Neural progenitor cell (in vitro differentiated cells): ENCODE measurements at regions not wholly inside any gene's neighbourhood (a gene's known extent, or its start where the extent isn't known, plus 50 kb on each side); places are given as distances from the start of the nearest gene placed in this dataset.

Experiments used
- DNase-seq: peaks from one replicate; pipeline ENCODE4 v3.0.0-alpha.2; 2016; ENCODE audit warnings: low spot score
- H2AFZ ChIP-seq: fragments of 200-600 bp; sonication (generic); replicated peaks from 2 replicates; pipeline ENCODE4 v1.6.1; 2016; ENCODE audit warnings: antibody characterized with exemption
- H3F3A ChIP-seq: fragments of 200-600 bp; sonication (generic); 2 replicates; pipeline ENCODE4 v1.6.1; 2016; ENCODE audit warnings: antibody characterized with exemption, low read depth
- H3K27ac ChIP-seq: fragments of 200-600 bp; sonication (generic); 2 replicates; pipeline ENCODE4 v1.5.1; 2016; ENCODE audit warnings: mild to moderate bottlenecking
- H3K27me3 ChIP-seq: fragments of 200-600 bp; sonication (generic); 2 replicates; pipeline ENCODE4 v1.6.1; 2016; ENCODE audit warnings: mild to moderate bottlenecking, moderate library complexity
- H3K36me3 ChIP-seq: fragments of 200-600 bp; sonication (generic); 2 replicates; pipeline ENCODE4 v1.5.1; 2016
- H3K4me1 ChIP-seq: fragments of 200-600 bp; sonication (generic); 2 replicates; pipeline ENCODE4 v1.6.1; 2016; ENCODE audit warnings: mixed run types
- H3K4me2 ChIP-seq: fragments of 200-600 bp; sonication (generic); 2 replicates; pipeline ENCODE4 v1.6.1; 2016
- H3K4me3 ChIP-seq: fragments of 200-600 bp; sonication (generic); 2 replicates; pipeline ENCODE4 v1.5.1; 2016
- H3K79me2 ChIP-seq: fragments of 200-600 bp; sonication (generic); 2 replicates; pipeline ENCODE4 v1.6.1; 2016; ENCODE audit warnings: low read depth
- H3K9ac ChIP-seq: fragments of 200-600 bp; sonication (generic); 2 replicates; pipeline ENCODE4 v1.6.1; 2016
- H3K9me3 ChIP-seq: fragments of 200-600 bp; sonication (generic); 2 replicates; pipeline ENCODE4 v1.5.1; 2016; ENCODE audit warnings: low read depth
- H4K20me1 ChIP-seq: fragments of 200-600 bp; sonication (generic); 2 replicates; pipeline ENCODE4 v1.6.1; 2016; ENCODE audit warnings: low read depth
- H3K27ac Mint-ChIP-seq: 3 replicates; pipeline ENCODE4 v1.8.0; 2021; ENCODE audit warnings: mixed read lengths
- H3K27me3 Mint-ChIP-seq: 2 replicates; pipeline ENCODE4 v1.8.0; 2022; ENCODE audit warnings: low read depth, mild to moderate bottlenecking, inconsistent platforms, moderate library complexity, mixed read lengths; ENCODE audit not compliant: insufficient read depth
- H3K36me3 Mint-ChIP-seq: 3 replicates; pipeline ENCODE4 v1.8.0; 2021; ENCODE audit warnings: mixed read lengths
- H3K4me1 Mint-ChIP-seq: 3 replicates; pipeline ENCODE4 v1.8.0; 2021; ENCODE audit warnings: mixed read lengths
- H3K4me3 Mint-ChIP-seq: 3 replicates; pipeline ENCODE4 v1.8.0; 2021; ENCODE audit warnings: mild to moderate bottlenecking, moderate library complexity, mixed read lengths
- H3K9me3 Mint-ChIP-seq: 3 replicates; pipeline ENCODE4 v1.8.0; 2020; ENCODE audit warnings: mixed read lengths
- CTCF ChIP-seq: fragments of 200-600 bp; sonication (generic); IDR thresholded peaks from 2 replicates; pipeline ENCODE4 v1.5.1; 2017; ENCODE audit warnings: antibody characterized with exemption, mild to moderate bottlenecking
- EZH2 ChIP-seq: fragments of 200-600 bp; sonication (generic); IDR thresholded peaks from 2 replicates; pipeline ENCODE4 v1.6.1; 2017; ENCODE audit warnings: antibody characterized with exemption, mild to moderate bottlenecking, moderate library complexity
- EZH2phosphoT487 ChIP-seq: fragments of 200-600 bp; sonication (generic); IDR thresholded peaks from 2 replicates; pipeline ENCODE4 v1.6.1; 2017; ENCODE audit warnings: antibody characterized with exemption

GRCh38 chr12:4112734-4113325 lies 160.7 kb upstream of the CCND2 start:
- Histone ChIP-seq H2AFZ (no peak overlapping the region), H3K9me3 (no peaks in the 10 kb centered on the region), H3K79me2 (no peaks in the 10 kb centered on the region), H3K27ac (no peak overlapping the region), H3K4me1 (peaks cover 6% of the 10 kb centered on the region), H3K27me3 (peaks cover 10% of the 10 kb centered on the region), H3K4me2 (no peak overlapping the region), H4K20me1 (no peaks in the 10 kb centered on the region), H3F3A (peaks cover 5% of the 10 kb centered on the region), H3K36me3 (no peaks in the 10 kb centered on the region), H3K9ac (no peak overlapping the region), H3K4me3 (no peak overlapping the region)
- H3K4me1 Mint-ChIP-seq, result peaks cover 12% of the 10 kb centered on the region
- peaks cover 5% of the 10 kb centered on the region for H3K27me3 Mint-ChIP-seq
- H3K27ac Mint-ChIP-seq, result no peak overlapping the region
- peaks cover 3% of the 10 kb centered on the region for H3K9me3 Mint-ChIP-seq
- no peak overlapping the region for H3K4me3 Mint-ChIP-seq
- no peak for DNase-seq
- no peaks in the 10 kb centered on the region for H3K36me3 Mint-ChIP-seq
- no peak for TF ChIP-seq EZH2
- TF ChIP-seq EZH2phosphoT487, result no peak
- TF ChIP-seq CTCF, result no peak

- H3K27ac Mint-ChIP-seq, result no peak overlapping the region
- no peak overlapping the region for H3K4me2 ChIP-seq
Observed at GRCh38 chr12:4112290-4112689, 161.3 kb upstream of the CCND2 start.

GRCh38 chr12:4111010-4111409 lies 162.6 kb upstream of the CCND2 start:
- Histone ChIP-seq H3K27ac (no peak overlapping the region), H3K36me3 (no peaks in the 10 kb centered on the region), H4K20me1 (no peaks in the 10 kb centered on the region), H3K79me2 (no peaks in the 10 kb centered on the region), H3K9me3 (no peaks in the 10 kb centered on the region), H3K4me3 (no peak overlapping the region), H3K4me1 (no peaks in the 10 kb centered on the region), H3K27me3 (peaks cover 6% of the 10 kb centered on the region), H3K4me2 (no peak overlapping the region), H3F3A (peaks cover 1% of the 10 kb centered on the region), H3K9ac (no peak overlapping the region), H2AFZ (no peak overlapping the region)
- Mint-ChIP-seq H3K27me3 (peaks cover 7% of the 10 kb centered on the region), H3K9me3 (peaks cover 3% of the 10 kb centered on the region), H3K4me1 (peaks cover 6% of the 10 kb centered on the region), H3K36me3 (peaks cover 4% of the 10 kb centered on the region), H3K4me3 (no peak overlapping the region), H3K27ac (no peak overlapping the region)
- no peak for TF ChIP-seq EZH2
- DNase-seq, result no peak

More at GRCh38 chr12:4112290-4112689, 161.3 kb upstream of the CCND2 start:
- Histone ChIP-seq H3K79me2 (no peaks in the 10 kb centered on the region), H3K4me1 (peaks cover 6% of the 10 kb centered on the region), H2AFZ (no peak overlapping the region), H3K9ac (no peak overlapping the region), H4K20me1 (no peaks in the 10 kb centered on the region), H3K27me3 (peaks cover 10% of the 10 kb centered on the region), H3K9me3 (no peaks in the 10 kb centered on the region), H3F3A (peaks cover 5% of the 10 kb centered on the region), H3K27ac (no peak overlapping the region), H3K4me3 (no peak overlapping the region), H3K36me3 (no peaks in the 10 kb centered on the region)
- H3K27me3 Mint-ChIP-seq, result peaks cover 5% of the 10 kb centered on the region
- no peaks in the 10 kb centered on the region for H3K36me3 Mint-ChIP-seq
- TF ChIP-seq EZH2phosphoT487 (no peak), EZH2 (no peak), CTCF (no peak)
- peaks cover 3% of the 10 kb centered on the region for H3K9me3 Mint-ChIP-seq
- no peak overlapping the region for H3K4me3 Mint-ChIP-seq
- no peak for DNase-seq
- H3K4me1 Mint-ChIP-seq, result peaks cover 8% of the 10 kb centered on the region

- Histone ChIP-seq H3K4me2 (no peak overlapping the region), H4K20me1 (no peaks in the 10 kb centered on the region), H2AFZ (no peak overlapping the region), H3F3A (no peaks in the 10 kb centered on the region), H3K9ac (no peak overlapping the region), H3K4me3 (no peak overlapping the region), H3K79me2 (no peaks in the 10 kb centered on the region), H3K27me3 (no peaks in the 10 kb centered on the region), H3K4me1 (no peaks in the 10 kb centered on the region), H3K36me3 (no peaks in the 10 kb centered on the region), H3K9me3 (no peaks in the 10 kb centered on the region), H3K27ac (no peak overlapping the region)
- Mint-ChIP-seq H3K27me3 (peaks cover 7% of the 10 kb centered on the region), H3K4me1 (peaks cover 2% of the 10 kb centered on the region), H3K9me3 (peaks cover 3% of the 10 kb centered on the region), H3K36me3 (peaks cover 5% of the 10 kb centered on the region), H3K4me3 (no peak overlapping the region), H3K27ac (no peak overlapping the region)
- no peak for DNase-seq
- TF ChIP-seq EZH2phosphoT487, result no peak
- no peak for TF ChIP-seq EZH2
- TF ChIP-seq CTCF, result no peak
Observed at GRCh38 chr12:4109826-4110225, 163.7 kb upstream of the CCND2 start.
